K562 (cell line): ENCODE measurements at regions not wholly inside any gene's neighbourhood (a gene's known extent, or its start where the extent isn't known, plus 50 kb on each side); places are given as distances from the start of the nearest gene placed in this dataset.

ENCODE experiments used
- DDX20 ChIP-seq: fragments of 450-650 bp; IDR thresholded peaks from 2 replicates; pipeline ENCODE4 v1.6.1; 2016; ENCODE audit warnings: missing genetic modification characterization, low read depth, mild to moderate bottlenecking, missing compliant biosample characterization, moderate library complexity
- FOXA1 ChIP-seq: fragments of 450-650 bp; IDR thresholded peaks from 2 replicates; pipeline ENCODE4 v1.6.1; 2016; ENCODE audit warnings: mild to moderate bottlenecking, borderline replicate concordance
- GTF2F1 ChIP-seq: IDR thresholded peaks from 2 replicates; pipeline ENCODE4 v1.6.1; 2011; ENCODE audit warnings: low read depth, low read length, improper control_type of control experiment
- KLF10 ChIP-seq: fragments of 250-450 bp; sonication (Bioruptor Pico); IDR thresholded peaks from 2 replicates; pipeline ENCODE4 v1.6.1; 2021; ENCODE audit warnings: matching md5 sums
- PHF20 ChIP-seq: fragments of 450-650 bp; IDR thresholded peaks from 2 replicates; pipeline ENCODE4 v1.6.1; 2018; ENCODE audit not compliant: partially characterized antibody
- ZNF274 ChIP-seq: IDR thresholded peaks from 2 replicates; pipeline ENCODE4 v1.6.1; 2011; ENCODE audit warnings: low read depth, mild to moderate bottlenecking, low read length, moderate library complexity, borderline replicate concordance
- ZNF583 ChIP-seq: fragments of 250-450 bp; sonication (Bioruptor Pico); IDR thresholded peaks from 2 replicates; pipeline ENCODE4 v1.4.0; 2020
- TF ChIP-seq, protein P1 (sequence below): fragments of 150-350 bp; IDR thresholded peaks from 2 replicates; pipeline ENCODE4 v1.6.1; 2014; ENCODE audit warnings: low read depth, mild to moderate bottlenecking, low read length, borderline replicate concordance

- TF ChIP-seq FOXA1 (no peak), PHF20 (no peak), ZNF583 (CRISPR knock-in tag) (no peak), ZNF274 (no peak), KLF10 (CRISPR knock-in tag) (no peak), GTF2F1 (no peak), DDX20 (tag) (no peak)
- TF ChIP-seq, protein P1, sequence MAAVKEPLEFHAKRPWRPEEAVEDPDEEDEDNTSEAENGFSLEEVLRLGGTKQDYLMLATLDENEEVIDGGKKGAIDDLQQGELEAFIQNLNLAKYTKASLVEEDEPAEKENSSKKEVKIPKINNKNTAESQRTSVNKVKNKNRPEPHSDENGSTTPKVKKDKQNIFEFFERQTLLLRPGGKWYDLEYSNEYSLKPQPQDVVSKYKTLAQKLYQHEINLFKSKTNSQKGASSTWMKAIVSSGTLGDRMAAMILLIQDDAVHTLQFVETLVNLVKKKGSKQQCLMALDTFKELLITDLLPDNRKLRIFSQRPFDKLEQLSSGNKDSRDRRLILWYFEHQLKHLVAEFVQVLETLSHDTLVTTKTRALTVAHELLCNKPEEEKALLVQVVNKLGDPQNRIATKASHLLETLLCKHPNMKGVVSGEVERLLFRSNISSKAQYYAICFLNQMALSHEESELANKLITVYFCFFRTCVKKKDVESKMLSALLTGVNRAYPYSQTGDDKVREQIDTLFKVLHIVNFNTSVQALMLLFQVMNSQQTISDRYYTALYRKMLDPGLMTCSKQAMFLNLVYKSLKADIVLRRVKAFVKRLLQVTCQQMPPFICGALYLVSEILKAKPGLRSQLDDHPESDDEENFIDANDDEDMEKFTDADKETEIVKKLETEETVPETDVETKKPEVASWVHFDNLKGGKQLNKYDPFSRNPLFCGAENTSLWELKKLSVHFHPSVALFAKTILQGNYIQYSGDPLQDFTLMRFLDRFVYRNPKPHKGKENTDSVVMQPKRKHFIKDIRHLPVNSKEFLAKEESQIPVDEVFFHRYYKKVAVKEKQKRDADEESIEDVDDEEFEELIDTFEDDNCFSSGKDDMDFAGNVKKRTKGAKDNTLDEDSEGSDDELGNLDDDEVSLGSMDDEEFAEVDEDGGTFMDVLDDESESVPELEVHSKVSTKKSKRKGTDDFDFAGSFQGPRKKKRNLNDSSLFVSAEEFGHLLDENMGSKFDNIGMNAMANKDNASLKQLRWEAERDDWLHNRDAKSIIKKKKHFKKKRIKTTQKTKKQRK: no peak
These were observed 300.1 kb downstream of the CDH26 start for GRCh38 chr20:60258255-60258863.
